ENCODE measurements at regions not wholly inside any gene's neighbourhood (a gene's known extent, or its start where the extent isn't known, plus 50 kb on each side); places are given as distances from the start of the nearest gene placed in this dataset.

DNA sequence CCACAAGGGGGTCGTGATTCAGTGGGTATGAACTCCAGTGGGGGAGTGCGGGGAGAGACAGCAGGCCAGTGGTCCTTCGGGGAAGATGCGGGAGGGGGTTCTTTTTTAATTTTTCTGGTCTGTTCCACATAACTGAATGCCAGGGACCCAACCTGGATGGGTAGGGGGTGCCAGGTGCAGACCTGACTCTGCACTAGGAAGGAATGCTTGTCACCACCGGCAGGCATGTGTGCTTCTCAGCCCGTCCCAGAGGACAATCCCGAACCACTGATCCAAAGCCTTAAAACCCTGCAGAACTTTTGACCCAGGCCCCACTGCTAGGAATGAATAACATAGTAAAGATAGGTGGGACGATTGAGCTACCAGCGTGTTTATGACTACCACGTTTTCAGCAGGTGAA is 72.0 kb downstream of the DIO3 start:
- TF ChIP-seq, protein P1, sequence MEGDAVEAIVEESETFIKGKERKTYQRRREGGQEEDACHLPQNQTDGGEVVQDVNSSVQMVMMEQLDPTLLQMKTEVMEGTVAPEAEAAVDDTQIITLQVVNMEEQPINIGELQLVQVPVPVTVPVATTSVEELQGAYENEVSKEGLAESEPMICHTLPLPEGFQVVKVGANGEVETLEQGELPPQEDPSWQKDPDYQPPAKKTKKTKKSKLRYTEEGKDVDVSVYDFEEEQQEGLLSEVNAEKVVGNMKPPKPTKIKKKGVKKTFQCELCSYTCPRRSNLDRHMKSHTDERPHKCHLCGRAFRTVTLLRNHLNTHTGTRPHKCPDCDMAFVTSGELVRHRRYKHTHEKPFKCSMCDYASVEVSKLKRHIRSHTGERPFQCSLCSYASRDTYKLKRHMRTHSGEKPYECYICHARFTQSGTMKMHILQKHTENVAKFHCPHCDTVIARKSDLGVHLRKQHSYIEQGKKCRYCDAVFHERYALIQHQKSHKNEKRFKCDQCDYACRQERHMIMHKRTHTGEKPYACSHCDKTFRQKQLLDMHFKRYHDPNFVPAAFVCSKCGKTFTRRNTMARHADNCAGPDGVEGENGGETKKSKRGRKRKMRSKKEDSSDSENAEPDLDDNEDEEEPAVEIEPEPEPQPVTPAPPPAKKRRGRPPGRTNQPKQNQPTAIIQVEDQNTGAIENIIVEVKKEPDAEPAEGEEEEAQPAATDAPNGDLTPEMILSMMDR (IDR thresholded peaks at IDR 0.05): no peak
- no peak for TF ChIP-seq POLR2A (IDR thresholded peaks at IDR 0.05)
